Testis (tissue), 2 donors: ENCODE measurements at regions not wholly inside any gene's neighbourhood (a gene's known extent, or its start where the extent isn't known, plus 50 kb on each side); places are given as distances from the start of the nearest gene placed in this dataset.
A peak's percentile ranks its signal among the peaks of the same experiment; 100 is the strongest.

Experiments
- DNase-seq: peaks from one replicate; pipeline ENCODE4 v3.0.0-alpha.2; 2019
- H3K27ac ChIP-seq, 2 donors: fragments of 200-600 bp; sonication (generic); one replicate each; pipeline ENCODE4 v1.5.1; 2019
- H3K27me3 ChIP-seq: fragments of 200-600 bp; sonication (generic); one replicate; pipeline ENCODE4 v1.5.1; 2019
- H3K36me3 ChIP-seq: fragments of 200-600 bp; sonication (generic); one replicate; pipeline ENCODE4 v1.5.1; 2017; ENCODE audit warnings: low read depth; ENCODE audit errors: missing control alignments
- H3K4me1 ChIP-seq: fragments of 200-600 bp; sonication (generic); one replicate; pipeline ENCODE4 v1.5.1; 2019
- H3K4me3 ChIP-seq, 2 donors: fragments of 200-600 bp; sonication (generic); one replicate each; pipeline ENCODE4 v1.5.1; 2017 to 2019
- H3K9me3 ChIP-seq: fragments of 200-600 bp; sonication (generic); one replicate; pipeline ENCODE4 v1.5.1; 2017
- POLR2A ChIP-seq: fragments of 450-650 bp; IDR thresholded peaks from one replicate; pipeline ENCODE4 v1.6.1; 2017; ENCODE audit warnings: antibody characterized with exemption, mild to moderate bottlenecking, moderate library complexity
- WGBS, 2 donors: methylation state at CpG; one replicate each; pipeline ENCODE4 v1.1.5; 2018; 5-methylcytosine and 5-hydroxymethylcytosine counted together
- intact Hi-C: fragments of 100-400 bp; cut with DNase I; formaldehyde crosslinking; loops from one replicate; pipeline ENCODE4 v1.15.1; 2023; ENCODE audit warnings: low total_unique reads
- TF ChIP-seq, protein P1 (sequence below), 3 experiments: fragments of 450-650 bp in 2 of 3; fragments of 200-600 bp in 1 of 3; sonication (generic) in 1 of 3; IDR thresholded peaks; one replicate each; pipeline ENCODE4 v1.5.1; 2016 to 2019; ENCODE audit warnings: antibody characterized with exemption in 3 of 3, mild to moderate bottlenecking in 2 of 3, moderate library complexity in 1 of 3

DNA sequence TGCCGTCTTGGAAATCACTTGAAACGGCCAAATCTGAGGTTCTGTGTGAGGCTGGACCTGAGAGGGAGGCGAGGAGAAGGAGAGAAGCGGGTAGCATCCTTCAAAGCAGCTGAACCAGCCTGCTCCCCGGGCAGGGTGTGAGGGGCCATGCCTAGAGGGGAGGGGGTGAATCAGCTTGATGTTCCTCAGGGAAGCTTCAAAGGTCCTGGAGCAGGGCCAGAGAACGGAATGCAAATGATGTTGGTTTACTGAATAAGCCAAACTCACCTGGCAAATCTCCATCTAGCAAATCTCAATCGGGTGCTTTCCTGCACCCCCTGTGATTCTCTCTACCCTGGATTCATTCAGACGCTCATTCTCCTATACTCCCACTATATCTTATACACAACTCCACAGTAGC is 226.9 kb downstream of the WDR11 start:
- 73 to 76% methylated on average over 8 of the region's 8 CpGs for WGBS, 2 donors
- Histone ChIP-seq H3K9me3 (no peaks in the 10 kb centered on the region), H3K4me3 (no peak overlapping the region), H3K36me3 (no peaks in the 10 kb centered on the region), H3K27ac (no peak overlapping the region), H3K27me3 (no peaks in the 10 kb centered on the region), H3K4me1 (no peaks in the 10 kb centered on the region)
- intact Hi-C loops, result no loop called here
- no peak for DNase-seq
- no peak for TF ChIP-seq POLR2A
- TF ChIP-seq, protein P1, sequence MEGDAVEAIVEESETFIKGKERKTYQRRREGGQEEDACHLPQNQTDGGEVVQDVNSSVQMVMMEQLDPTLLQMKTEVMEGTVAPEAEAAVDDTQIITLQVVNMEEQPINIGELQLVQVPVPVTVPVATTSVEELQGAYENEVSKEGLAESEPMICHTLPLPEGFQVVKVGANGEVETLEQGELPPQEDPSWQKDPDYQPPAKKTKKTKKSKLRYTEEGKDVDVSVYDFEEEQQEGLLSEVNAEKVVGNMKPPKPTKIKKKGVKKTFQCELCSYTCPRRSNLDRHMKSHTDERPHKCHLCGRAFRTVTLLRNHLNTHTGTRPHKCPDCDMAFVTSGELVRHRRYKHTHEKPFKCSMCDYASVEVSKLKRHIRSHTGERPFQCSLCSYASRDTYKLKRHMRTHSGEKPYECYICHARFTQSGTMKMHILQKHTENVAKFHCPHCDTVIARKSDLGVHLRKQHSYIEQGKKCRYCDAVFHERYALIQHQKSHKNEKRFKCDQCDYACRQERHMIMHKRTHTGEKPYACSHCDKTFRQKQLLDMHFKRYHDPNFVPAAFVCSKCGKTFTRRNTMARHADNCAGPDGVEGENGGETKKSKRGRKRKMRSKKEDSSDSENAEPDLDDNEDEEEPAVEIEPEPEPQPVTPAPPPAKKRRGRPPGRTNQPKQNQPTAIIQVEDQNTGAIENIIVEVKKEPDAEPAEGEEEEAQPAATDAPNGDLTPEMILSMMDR (IDR thresholded peaks at IDR 0.05), result no peak

DNA sequence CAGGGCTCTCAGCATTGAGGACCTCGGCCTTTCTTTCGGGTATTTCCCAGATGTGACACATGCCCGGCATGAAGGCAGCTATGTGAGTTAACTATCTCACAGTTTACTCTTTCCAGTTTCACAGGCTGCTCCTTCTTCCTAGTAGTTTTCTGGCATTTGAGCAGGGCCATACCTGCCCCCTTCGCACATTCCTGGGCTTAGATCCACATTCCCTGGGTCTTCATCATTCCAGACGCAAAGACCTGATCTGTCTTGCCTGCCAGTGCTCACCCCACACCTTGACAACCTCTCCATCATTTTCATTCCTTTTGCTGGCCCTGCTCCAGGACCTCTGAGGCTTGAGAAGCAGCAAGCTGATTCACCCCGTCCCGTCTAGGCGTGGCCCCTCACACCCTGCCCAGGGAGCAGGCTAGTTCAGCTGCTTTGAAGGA is 227.5 kb downstream of the WDR11 start:
- Histone ChIP-seq H3K36me3 (no peaks in the 10 kb centered on the region), H3K4me1 (no peaks in the 10 kb centered on the region), H3K9me3 (no peaks in the 10 kb centered on the region), H3K4me3 (no peak overlapping the region), H3K27me3 (no peaks in the 10 kb centered on the region), H3K27ac (no peak overlapping the region)
- no peak for TF ChIP-seq POLR2A
- TF ChIP-seq, protein P1 (IDR thresholded peaks at IDR 0.05), result no peak
- WGBS, 2 donors, result 79 to 88% methylated on average over 8 of the region's 8 CpGs
- intact Hi-C loops, result no loop called here
- no peak for DNase-seq

DNA sequence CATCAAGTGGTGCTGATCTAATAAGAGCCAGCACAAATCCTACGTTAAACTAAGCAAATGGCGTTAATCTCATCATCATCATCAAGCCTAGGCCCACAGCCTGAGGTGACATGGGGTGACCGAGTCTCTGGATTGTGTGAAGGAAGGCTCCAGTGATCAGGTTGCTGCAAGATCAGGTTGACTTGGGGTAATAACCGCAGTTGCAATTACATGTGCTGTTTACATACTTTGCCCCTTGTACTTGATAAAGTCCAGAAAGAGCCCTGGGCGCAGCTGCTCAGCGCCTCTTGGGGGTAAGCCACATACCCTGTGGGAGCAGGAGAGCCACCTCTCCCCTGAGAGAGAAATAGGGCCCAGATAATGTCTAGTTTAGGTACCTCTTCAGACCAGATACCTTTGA is 228.1 kb downstream of the WDR11 start:
- Histone ChIP-seq H3K9me3 (no peaks in the 10 kb centered on the region), H3K27ac (no peak overlapping the region), H3K27me3 (no peaks in the 10 kb centered on the region), H3K4me1 (no peaks in the 10 kb centered on the region), H3K36me3 (no peaks in the 10 kb centered on the region), H3K4me3 (no peak overlapping the region)
- 84 to 92% methylated on average over 6 of the region's 6 CpGs for WGBS, 2 donors
- TF ChIP-seq, protein P1 (IDR thresholded peaks at IDR 0.05), result no peak
- no peak for TF ChIP-seq POLR2A
- no peak for DNase-seq
- intact Hi-C loops, result no loop called here

DNA sequence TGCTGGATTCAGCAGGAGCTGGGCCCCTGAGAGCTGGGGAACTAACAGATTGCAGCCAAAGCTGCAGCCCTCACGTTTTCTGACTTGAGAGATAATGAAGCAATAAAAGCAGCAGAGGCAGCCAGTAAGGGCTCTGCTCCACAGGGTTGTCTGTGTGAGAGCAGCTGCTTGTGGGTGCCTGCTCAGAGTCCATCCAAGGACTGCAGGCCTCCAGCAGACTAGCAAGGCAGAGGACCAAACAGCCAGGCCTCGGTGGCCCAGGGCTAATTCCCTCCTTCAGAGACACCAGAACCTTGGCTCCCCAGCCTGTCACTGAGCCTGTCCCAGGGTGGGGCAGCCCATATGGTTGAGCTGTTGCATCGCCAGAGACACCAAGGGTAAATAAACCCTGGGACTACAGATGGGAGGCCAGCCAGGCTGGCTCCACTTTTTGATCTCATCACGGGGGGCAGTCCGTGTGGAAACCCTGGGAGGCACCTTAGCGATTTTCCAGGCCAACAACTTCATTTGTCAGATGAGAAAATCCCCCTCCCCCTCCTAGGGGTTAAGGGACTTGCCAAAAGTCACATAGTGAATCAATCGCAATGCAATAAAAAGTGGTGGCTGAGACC is 229.2 kb downstream of the WDR11 start:
- no peaks in the 10 kb centered on the region for H3K4me1 ChIP-seq
- TF ChIP-seq, protein P1 (IDR thresholded peaks at IDR 0.05), result no peak
- no peak for TF ChIP-seq POLR2A
- no peaks in the 10 kb centered on the region for H3K9me3 ChIP-seq
- H3K4me3 ChIP-seq, result no peak overlapping the region
- H3K36me3 ChIP-seq, result no peaks in the 10 kb centered on the region
- intact Hi-C loops, result no loop called here
- peak; percentile 37 for DNase-seq
- 64% methylated on average over 2 to 7 of the region's 7 CpGs for WGBS, 2 donors
- no peaks in the 10 kb centered on the region for H3K27me3 ChIP-seq
- no peak overlapping the region for H3K27ac ChIP-seq

DNA sequence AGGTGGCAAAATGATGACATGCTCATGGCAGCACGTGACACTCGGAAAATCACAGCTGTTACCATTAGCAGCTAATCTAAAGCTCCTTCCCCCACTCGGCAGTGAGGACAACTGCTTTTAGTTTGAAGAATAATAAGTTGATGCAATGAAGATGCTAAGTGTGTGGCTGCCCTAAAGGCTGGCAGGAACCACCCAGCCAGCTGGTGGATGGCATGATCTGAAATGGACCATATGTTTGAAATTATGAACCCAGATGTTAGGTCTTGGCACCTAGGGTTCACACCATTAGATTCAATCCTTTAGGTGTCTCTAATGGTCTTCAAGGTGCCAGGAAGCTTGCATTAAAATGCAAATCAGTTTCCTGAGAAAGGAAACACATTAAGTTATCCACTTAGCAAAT is 230.1 kb downstream of the WDR11 start:
- H3K27me3 ChIP-seq, result no peaks in the 10 kb centered on the region
- no peak overlapping the region for H3K27ac ChIP-seq
- 90 to 92% methylated on average over 3 of the region's 3 CpGs for WGBS, 2 donors
- TF ChIP-seq, protein P1 (IDR thresholded peaks at IDR 0.05), result no peak
- TF ChIP-seq POLR2A, result no peak
- no peaks in the 10 kb centered on the region for H3K9me3 ChIP-seq
- no peaks in the 10 kb centered on the region for H3K4me1 ChIP-seq
- intact Hi-C loops, result no loop called here
- DNase-seq, result no peak
- no peak overlapping the region for H3K4me3 ChIP-seq
- H3K36me3 ChIP-seq, result no peaks in the 10 kb centered on the region
